GM21619 (cell line): ENCODE measurements at regions not wholly inside any gene's neighbourhood (a gene's known extent, or its start where the extent isn't known, plus 50 kb on each side); places are given as distances from the start of the nearest gene placed in this dataset.
"Not testable (repeated sequence)": the region's sequence is repeated elsewhere in the genome, so short reads cannot be mapped to it uniquely, and the experiment has no call there.

ENCODE experiments used
- ATAC-seq: cut with Tn5 transposase; IDR thresholded peaks from one replicate; pipeline ENCODE4 v1.9.1; 2021; ENCODE audit not compliant: unreplicated experiment

GRCh38 chr5:66234241-66234640 is 90.1 kb downstream of the SREK1 start:
- ATAC-seq = no peak

GRCh38 chr5:66238435-66238834 is 94.3 kb downstream of the SREK1 start:
- no peak for ATAC-seq

- ATAC-seq = no peak
Observed at GRCh38 chr5:66239034-66239433, 94.9 kb downstream of the SREK1 start.

- no peak for ATAC-seq
Observed at GRCh38 chr5:66241136-66241825, 97.2 kb downstream of the SREK1 start.

- ATAC-seq = no peak
Observed at GRCh38 chr5:66242050-66242715, 98.1 kb downstream of the SREK1 start.

- ATAC-seq = no peak
Observed at GRCh38 chr5:66246608-66247007, 102.5 kb downstream of the SREK1 start.

- ATAC-seq = no peak
Observed at GRCh38 chr5:66247176-66247960, 103.3 kb downstream of the SREK1 start.

- ATAC-seq = no peak
Observed at GRCh38 chr5:66248874-66249273, 104.8 kb downstream of the SREK1 start.

GRCh38 chr5:66249920-66250319 is 105.8 kb downstream of the SREK1 start:
- ATAC-seq = no peak

- ATAC-seq = no peak
Observed at GRCh38 chr5:66252849-66253248, 108.7 kb downstream of the SREK1 start.

GRCh38 chr5:66255714-66256113 is 111.6 kb downstream of the SREK1 start:
- ATAC-seq = no peak

GRCh38 chr5:66273121-66273520 is 129.0 kb downstream of the SREK1 start:
- ATAC-seq = no peak

- no peak for ATAC-seq
Observed at GRCh38 chr5:66276986-66277385, 132.9 kb downstream of the SREK1 start.

GRCh38 chr5:66277981-66278380 is 133.9 kb downstream of the SREK1 start:
- no peak for ATAC-seq

GRCh38 chr5:66281294-66281693 is 137.2 kb downstream of the SREK1 start:
- ATAC-seq = no peak

- ATAC-seq = no peak
Observed at GRCh38 chr5:66284588-66285342, 140.7 kb downstream of the SREK1 start.

GRCh38 chr5:66285343-66285922 is 141.3 kb downstream of the SREK1 start:
- no peak for ATAC-seq

- no peak for ATAC-seq
Observed at GRCh38 chr5:66291771-66292170, 147.7 kb downstream of the SREK1 start.

GRCh38 chr5:66293851-66294250 is 149.8 kb downstream of the SREK1 start:
- not testable (repeated sequence) for ATAC-seq

- no peak for ATAC-seq
Observed at GRCh38 chr5:66299463-66299862, 155.4 kb downstream of the SREK1 start.

GRCh38 chr5:66302344-66302743 is 158.2 kb downstream of the SREK1 start:
- ATAC-seq = no peak
